GM18505 (cell line): ENCODE measurements at regions not wholly inside any gene's neighbourhood (a gene's known extent, or its start where the extent isn't known, plus 50 kb on each side); places are given as distances from the start of the nearest gene placed in this dataset.

Experiments
- ATAC-seq: cut with Tn5 transposase; IDR thresholded peaks from one replicate; pipeline ENCODE4 v1.9.1; 2021; ENCODE audit not compliant: unreplicated experiment
- POLR2A ChIP-seq: IDR thresholded peaks from 4 replicates; pipeline ENCODE4 v1.6.1; 2011; ENCODE audit warnings: borderline replicate concordance; ENCODE audit not compliant: insufficient read depth, insufficient read length; ENCODE audit errors: extremely low read depth

DNA sequence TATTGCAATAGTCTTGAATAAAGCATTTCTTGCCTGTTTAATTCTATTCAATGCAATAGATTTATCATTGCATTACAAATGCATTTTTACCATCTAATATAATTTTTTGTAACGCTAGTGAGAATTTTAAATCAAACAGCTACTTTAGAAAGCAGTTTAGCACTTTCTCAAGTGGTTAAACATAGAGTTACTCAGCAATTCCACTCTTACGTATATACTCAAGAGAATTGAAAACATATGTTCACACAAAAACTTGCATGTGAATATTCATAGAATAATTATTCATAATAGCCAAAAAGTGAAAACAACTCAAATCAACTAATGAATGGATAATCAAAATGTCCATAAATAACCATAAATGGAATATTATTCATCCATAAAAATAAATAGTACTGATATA lies 244.7 kb downstream of the TMEM167A start:
- TF ChIP-seq POLR2A: no peak
- ATAC-seq: no peak

DNA sequence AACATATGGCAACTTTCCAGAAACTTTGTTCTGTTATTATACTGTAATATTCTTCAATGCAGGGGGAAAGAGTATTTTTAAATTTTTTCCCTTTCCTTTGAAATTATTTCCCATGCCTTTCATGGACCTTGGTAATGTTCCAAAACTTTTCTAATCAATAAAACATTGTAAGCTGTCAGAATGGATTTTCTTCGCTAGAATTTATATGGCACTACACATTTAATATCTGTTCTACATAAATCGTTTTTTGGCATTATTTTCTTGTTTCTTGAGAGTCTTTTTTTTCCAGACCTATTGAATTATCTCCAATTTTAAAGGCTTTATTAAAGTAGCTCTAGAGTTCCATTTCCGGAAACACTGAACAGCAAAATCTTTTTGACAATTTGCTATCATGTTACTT lies 249.0 kb downstream of the TMEM167A start:
- no peak for ATAC-seq
- no peak for TF ChIP-seq POLR2A

DNA sequence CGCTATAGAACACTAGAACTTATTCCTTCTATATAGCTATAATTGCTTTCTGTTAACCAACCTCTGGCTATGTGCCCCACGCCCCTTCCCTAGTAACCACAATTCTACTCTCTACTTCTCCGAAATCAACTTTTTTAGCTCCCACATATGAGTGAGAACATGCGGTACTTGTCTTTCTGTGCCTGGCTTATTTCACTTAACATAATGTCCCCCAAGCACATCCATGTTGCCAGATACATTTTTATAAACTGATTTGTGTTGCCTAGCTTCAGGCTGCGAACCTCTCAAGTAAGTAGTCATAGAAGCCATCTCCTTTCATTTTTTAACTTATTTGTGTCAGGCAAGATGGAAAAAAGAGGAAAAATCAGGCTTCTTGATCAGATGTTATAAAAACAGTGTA lies 249.5 kb downstream of the TMEM167A start:
- TF ChIP-seq POLR2A: no peak
- ATAC-seq: no peak

DNA sequence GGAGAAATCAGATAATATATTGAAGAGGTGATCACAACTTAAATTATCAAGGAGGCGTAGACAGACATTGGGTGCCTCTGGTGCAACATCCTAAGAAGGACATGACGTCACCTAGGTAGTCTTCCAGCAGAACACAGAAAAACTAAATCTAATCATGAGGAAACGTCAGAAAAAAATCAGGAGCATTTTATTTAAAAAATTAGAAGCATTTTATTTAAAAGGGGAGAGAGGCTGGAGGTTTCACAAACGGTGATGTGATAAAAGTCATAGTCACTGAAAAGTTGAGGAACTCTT lies 254.6 kb downstream of the TMEM167A start:
- no peak for ATAC-seq
- no peak for TF ChIP-seq POLR2A

DNA sequence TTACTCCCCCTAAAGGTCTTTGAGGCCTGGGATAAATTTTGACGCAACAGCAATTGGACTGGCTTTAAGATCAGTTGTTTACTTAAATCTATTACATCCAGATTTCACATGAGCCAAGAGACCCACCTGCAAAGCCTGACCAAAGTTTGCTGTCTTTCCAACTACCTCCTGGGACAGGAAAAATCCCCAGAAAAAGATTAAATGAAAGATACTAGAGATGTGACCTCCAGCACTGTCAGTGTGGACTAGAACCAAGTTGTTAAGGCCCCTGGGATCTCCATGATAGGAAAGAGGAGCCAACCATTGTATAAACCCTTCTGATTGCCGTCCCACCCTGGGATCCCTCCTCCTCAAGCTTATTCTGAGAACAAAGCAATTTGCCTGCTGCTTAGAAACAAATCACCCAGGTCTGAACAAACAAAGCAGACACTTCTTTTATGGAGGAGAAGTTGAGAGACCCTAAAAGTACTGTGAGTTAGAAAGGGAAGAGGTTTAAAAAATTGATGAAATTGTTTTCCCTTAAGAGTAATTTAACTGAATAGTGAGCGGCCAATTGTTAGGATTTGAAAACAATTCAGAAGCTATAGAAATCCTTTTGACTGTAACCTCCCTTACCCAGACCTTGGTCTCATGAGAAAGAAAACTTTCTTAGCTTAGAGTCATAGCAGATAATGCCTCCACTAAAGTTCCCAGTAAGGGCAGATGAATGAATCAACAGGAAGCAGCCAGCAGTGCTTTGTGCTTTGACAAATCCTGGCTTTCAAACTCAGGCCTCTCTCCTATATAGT lies 255.2 kb downstream of the TMEM167A start:
- TF ChIP-seq POLR2A: no peak
- ATAC-seq: no peak

DNA sequence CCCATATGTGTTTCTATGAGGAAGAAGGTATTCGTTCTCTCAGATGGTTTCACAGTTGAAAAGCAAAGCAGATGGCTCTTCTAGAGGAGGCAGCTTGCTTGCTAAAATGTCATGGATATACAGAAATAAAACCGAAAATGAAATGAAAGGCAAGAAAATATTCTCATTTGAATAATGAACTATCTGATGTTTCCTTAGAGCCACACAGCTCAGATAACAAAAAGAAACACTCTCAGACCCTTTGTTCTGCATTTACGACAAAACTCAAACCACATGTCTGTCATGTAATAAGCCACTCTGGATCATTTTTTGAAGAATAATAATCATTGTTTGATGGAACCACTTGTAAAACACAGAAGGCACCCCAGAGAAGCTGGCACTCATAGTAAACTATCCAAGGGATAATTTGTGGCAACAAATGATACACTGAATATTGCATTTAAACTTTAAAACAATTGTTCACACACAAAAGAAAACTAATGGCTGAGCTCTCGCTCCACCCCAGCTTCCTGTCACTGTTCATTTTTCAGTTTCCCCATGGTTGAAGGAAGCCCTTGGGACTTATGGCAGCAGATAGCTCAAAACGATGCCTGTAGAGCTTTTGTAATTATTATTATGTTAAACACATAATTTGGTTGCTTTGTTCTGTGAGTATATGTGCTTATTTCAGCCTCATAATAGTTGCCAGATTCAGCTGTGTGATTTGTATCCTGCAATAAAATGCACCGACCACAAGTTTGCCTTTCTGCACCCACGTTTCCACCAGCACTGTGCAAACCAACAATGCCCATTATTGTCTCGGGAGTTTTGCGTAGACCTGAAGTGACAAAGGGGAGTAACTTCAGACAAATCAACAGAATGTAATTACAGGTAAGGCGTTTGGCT lies 256.0 kb downstream of the TMEM167A start:
- no peak for TF ChIP-seq POLR2A
- peak; percentile 74 for ATAC-seq

DNA sequence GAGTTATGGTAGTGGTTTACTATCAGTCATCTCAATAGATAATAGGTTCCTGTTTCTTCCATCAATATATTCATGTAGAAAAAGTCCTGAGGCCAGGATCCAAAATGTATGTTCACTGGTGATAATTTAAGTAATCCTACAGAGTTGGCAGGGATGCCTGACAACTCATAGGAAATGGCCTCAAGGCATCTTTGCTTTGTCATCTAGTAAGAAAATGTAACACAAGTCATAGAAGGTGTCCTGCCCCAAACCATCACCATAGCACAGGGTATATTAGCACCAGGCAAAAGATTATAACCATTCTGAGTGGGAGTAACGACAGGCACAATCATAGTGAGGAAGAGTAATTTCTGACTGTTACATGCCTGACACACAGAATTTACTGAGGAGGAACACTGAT lies 257.0 kb downstream of the TMEM167A start:
- no peak for ATAC-seq

DNA sequence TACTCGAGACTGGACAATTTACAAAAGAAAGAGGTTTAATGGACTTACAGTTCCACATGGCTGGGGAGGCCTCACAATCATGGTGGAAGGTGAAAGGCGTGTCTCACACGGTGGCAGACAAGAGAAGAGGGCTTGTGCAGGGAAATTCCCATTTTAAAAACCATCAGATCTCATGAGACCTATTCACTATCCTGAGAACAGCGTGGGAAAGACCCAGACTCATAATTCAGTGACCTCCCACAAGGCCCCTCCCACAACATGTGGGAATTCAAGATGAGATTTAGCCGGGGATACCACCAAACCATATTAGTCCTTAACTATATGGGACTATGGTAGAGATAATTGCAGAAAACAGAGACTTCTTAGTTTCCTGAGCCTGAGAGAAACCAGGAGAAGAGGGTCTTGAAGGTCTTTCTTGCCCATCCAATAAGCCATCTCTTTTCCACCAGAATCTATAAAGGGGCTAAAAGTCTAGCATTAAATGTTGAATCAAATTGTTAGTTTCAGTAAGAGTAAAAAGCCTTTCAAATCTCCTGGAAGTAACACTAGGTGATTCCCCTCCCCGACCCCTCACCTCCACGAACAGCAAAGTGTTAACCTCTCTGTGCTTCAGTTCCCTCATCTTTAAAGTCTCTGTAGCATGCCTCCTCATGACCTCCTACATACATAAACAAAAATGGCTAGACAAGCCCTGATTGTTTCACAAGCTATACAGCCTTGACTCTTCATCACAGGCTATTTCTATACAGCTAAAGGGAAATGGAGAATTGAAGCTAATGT lies 259.1 kb downstream of the TMEM167A start:
- TF ChIP-seq POLR2A: no peak
- no peak for ATAC-seq

More for the DNA sequence above, 257.0 kb downstream of the TMEM167A start:
- no peak for TF ChIP-seq POLR2A

DNA sequence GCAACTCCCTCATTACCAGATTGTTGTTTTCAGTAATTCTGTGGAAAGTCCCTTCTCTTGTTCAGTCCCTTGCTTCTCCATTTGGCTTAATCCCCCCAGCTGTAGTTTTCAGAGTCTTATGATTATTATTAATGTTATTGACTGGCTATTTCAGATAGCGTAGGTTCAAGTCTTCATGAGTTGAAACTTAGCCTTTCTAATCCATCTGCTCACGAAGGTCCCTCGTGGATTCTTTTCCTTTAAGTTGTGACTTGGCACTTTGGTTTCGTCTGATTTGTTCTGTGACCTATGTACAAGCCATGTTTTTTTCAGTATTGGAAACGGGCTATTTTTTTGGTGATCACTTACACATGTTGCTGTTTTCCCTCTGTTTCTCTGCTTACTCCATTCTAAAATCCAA lies 260.3 kb downstream of the TMEM167A start:
- no peak for ATAC-seq

DNA sequence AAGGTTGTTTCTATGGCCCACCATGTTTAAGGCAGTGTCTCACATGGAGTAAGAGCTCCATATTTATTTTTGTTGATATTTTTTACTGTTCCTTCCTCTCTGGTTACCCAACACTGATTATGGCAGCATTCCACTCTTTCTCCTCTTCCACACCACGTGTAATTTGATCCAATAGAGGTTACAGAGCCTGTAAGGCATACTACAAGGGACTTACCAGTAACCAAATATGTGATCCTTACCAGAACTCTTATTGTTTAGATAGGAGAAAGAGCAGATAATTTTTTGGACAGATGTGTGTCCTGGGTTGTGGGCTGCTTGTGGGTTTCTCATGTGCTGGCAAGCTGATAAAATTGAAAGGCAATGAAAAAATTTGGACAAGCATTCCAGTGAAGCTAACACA lies 261.3 kb downstream of the TMEM167A start:
- TF ChIP-seq POLR2A: no peak
- ATAC-seq: no peak

More for the DNA sequence above, 260.3 kb downstream of the TMEM167A start:
- TF ChIP-seq POLR2A: no peak

DNA sequence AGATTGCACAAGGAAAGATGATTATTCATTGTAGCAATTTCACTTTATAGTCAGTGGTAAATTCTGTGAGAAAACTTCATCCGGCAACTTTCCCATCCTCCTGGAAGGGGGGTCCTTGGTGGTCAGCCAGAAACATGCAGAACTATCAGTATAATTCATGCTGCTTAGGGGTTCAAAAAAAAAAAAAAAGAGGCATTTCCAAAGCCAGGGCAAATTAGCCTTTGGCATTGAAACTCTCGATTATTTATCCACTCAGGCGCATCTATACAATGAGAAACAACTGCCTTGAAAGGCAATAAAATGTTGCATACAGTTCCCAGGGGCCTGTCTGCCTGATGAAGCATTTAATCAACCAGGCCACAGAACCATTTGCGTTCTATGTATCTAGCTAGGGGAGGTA lies 263.3 kb downstream of the TMEM167A start:
- ATAC-seq: no peak
- TF ChIP-seq POLR2A: no peak

DNA sequence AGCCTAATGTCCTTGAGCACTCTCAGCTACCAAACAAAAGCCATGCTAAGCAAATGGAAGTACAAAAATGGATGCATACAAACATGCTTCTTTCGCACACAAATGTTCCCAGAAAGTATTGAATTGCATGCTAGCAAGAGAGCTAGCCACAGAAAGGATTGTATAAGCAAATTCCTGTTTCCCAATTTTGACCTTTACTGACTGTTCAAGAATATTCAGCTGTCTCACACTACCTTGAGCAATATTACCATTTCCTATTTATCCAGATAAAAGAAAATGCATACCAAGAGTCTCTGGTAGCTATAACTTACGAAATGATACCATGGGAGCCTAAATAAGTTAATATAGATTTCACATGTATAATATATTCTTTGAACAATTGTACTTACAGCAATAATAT lies 264.6 kb downstream of the TMEM167A start:
- ATAC-seq: no peak
- no peak for TF ChIP-seq POLR2A

DNA sequence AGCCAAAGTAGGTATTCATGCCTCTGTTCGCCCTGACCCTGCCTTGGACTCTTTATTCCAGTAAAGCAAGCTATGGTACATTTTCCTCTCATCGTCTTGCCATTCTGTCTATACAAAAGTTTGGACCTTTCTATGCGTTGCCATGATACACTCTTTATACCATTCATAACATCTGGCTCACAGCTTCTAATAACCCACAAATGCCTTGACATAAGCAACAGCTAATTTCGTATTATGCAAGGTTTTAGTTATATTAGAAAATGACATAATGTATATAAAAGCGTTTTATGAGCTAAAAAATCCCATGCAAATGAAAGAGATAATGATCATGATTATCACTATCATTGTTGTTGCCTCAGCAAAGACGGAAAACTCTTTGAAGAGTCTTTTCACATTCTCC lies 265.7 kb downstream of the TMEM167A start:
- TF ChIP-seq POLR2A: no peak
- no peak for ATAC-seq
